ENCODE measurements at regions not wholly inside any gene's neighbourhood (a gene's known extent, or its start where the extent isn't known, plus 50 kb on each side); places are given as distances from the start of the nearest gene placed in this dataset.

GRCh38 chr3:54021071-54021470 lies 101.3 kb upstream of the CACNA2D3 start:
- FAIRE-seq (no peak), DNase-seq (ENCODE audit: low spot score) (no peak)

GRCh38 chr3:54020436-54020835 lies 101.9 kb upstream of the CACNA2D3 start:
- FAIRE-seq (no peak), DNase-seq (ENCODE audit: low spot score) (no peak)

GRCh38 chr3:54014067-54014466 lies 108.3 kb upstream of the CACNA2D3 start:
- no peak for DNase-seq (ENCODE audit: low spot score)

GRCh38 chr3:54008744-54009143 lies 113.6 kb upstream of the CACNA2D3 start:
- FAIRE-seq = no peak

More at GRCh38 chr3:54014067-54014466, 108.3 kb upstream of the CACNA2D3 start:
- no peak for FAIRE-seq

GRCh38 chr3:54008099-54008498 lies 114.3 kb upstream of the CACNA2D3 start:
- FAIRE-seq (no peak), DNase-seq (ENCODE audit: low spot score) (no peak)

More at GRCh38 chr3:54008744-54009143, 113.6 kb upstream of the CACNA2D3 start:
- DNase-seq (ENCODE audit: low spot score) = no peak

- no peak for FAIRE-seq
- no peak for DNase-seq (ENCODE audit: low spot score)
Measured at GRCh38 chr3:54004335-54004734, 112.7 kb upstream of the SELENOK start.

GRCh38 chr3:54003136-54003535 lies 111.5 kb upstream of the SELENOK start:
- no peak for DNase-seq (ENCODE audit: low spot score)
- FAIRE-seq = no peak

GRCh38 chr3:53999725-54000124 lies 108.1 kb upstream of the SELENOK start:
- no peak for DNase-seq (ENCODE audit: low spot score)
- no peak for FAIRE-seq

- DNase-seq (ENCODE audit: low spot score) = no peak
- no peak for FAIRE-seq
Measured at GRCh38 chr3:53998980-53999379, 107.3 kb upstream of the SELENOK start.

GRCh38 chr3:53997476-53997875 lies 105.8 kb upstream of the SELENOK start:
- DNase-seq (ENCODE audit: low spot score) (no peak), FAIRE-seq (no peak)

- DNase-seq (ENCODE audit: low spot score) (no peak), FAIRE-seq (no peak)
Measured at GRCh38 chr3:53996141-53996874, 104.6 kb upstream of the SELENOK start.

GRCh38 chr3:53994986-53995603 lies 103.4 kb upstream of the SELENOK start:
- FAIRE-seq (no peak), DNase-seq (ENCODE audit: low spot score) (no peak)

- FAIRE-seq (no peak), DNase-seq (ENCODE audit: low spot score) (no peak)
Measured at GRCh38 chr3:53991240-53991639, 99.6 kb upstream of the SELENOK start.

GRCh38 chr3:53989946-53990345 lies 98.3 kb upstream of the SELENOK start:
- no peak for FAIRE-seq

GRCh38 chr3:53989451-53989850 lies 97.8 kb upstream of the SELENOK start:
- no peak for FAIRE-seq

More at GRCh38 chr3:53989946-53990345, 98.3 kb upstream of the SELENOK start:
- no peak for DNase-seq (ENCODE audit: low spot score)

GRCh38 chr3:53978386-53978785 lies 86.7 kb upstream of the SELENOK start:
- DNase-seq (ENCODE audit: low spot score) (no peak), FAIRE-seq (no peak)

More at GRCh38 chr3:53989451-53989850, 97.8 kb upstream of the SELENOK start:
- no peak for DNase-seq (ENCODE audit: low spot score)

GRCh38 chr3:53975382-53975781 lies 83.7 kb upstream of the SELENOK start:
- FAIRE-seq (no peak), DNase-seq (ENCODE audit: low spot score) (no peak)

- no peak for DNase-seq (ENCODE audit: low spot score)
Measured at GRCh38 chr3:53974324-53974723, 82.7 kb upstream of the SELENOK start.

GRCh38 chr3:53973905-53974304 lies 82.2 kb upstream of the SELENOK start:
- FAIRE-seq = no peak
- DNase-seq (ENCODE audit: low spot score) = no peak

More at GRCh38 chr3:53974324-53974723, 82.7 kb upstream of the SELENOK start:
- FAIRE-seq = no peak

GRCh38 chr3:53970661-53971060 lies 79.0 kb upstream of the SELENOK start:
- DNase-seq (ENCODE audit: low spot score) (no peak), FAIRE-seq (no peak)

GRCh38 chr3:53969086-53969485 lies 77.4 kb upstream of the SELENOK start:
- DNase-seq (ENCODE audit: low spot score) (no peak), FAIRE-seq (no peak)

- DNase-seq (ENCODE audit: low spot score) = no peak
- no peak for FAIRE-seq
Measured at GRCh38 chr3:53965291-53965690, 73.6 kb upstream of the SELENOK start.

GRCh38 chr3:53957831-53958230 lies 66.2 kb upstream of the SELENOK start:
- no peak for DNase-seq (ENCODE audit: low spot score)
- no peak for FAIRE-seq
